ENCODE measurements at regions not wholly inside any gene's neighbourhood (a gene's known extent, or its start where the extent isn't known, plus 50 kb on each side); places are given as distances from the start of the nearest gene placed in this dataset.

GRCh38 chr5:109997161-109997560, 307.4 kb downstream of the MAN2A1 start:
- CTCF ChIA-PET: no interaction called here
- Histone ChIP-seq H3K4me1 (ENCODE audit: control insufficient read depth, extremely low read depth, insufficient read depth, low read length) (no peaks in the 10 kb centered on the region), H3K4me3 (replicated peaks in 1 of 3; ENCODE audit: insufficient read depth in 1 of 3, low read depth in 1 of 3, low read length in 3 of 3) (no peak overlapping the region), H3K79me2 (ENCODE audit: control insufficient read depth, insufficient read depth, low read length) (no peaks in the 10 kb centered on the region), H3K27me3 (ENCODE audit: control insufficient read depth in 2 of 2, insufficient read depth in 2 of 2, low read length in 2 of 2) (no peaks in the 10 kb centered on the region), H3K9ac (replicated peaks; ENCODE audit: extremely low read depth, insufficient read depth, low read length) (no peak overlapping the region), H3K27ac (ENCODE audit: insufficient read depth, low read depth, low read length) (no peak overlapping the region), H2AFZ (ENCODE audit: low read depth, low read length) (no peak overlapping the region), H3K36me3 (ENCODE audit: control insufficient read depth in 2 of 2, extremely low read depth in 1 of 2, insufficient read depth in 2 of 2, low read length in 2 of 2) (no peaks in the 10 kb centered on the region), H3K9me3 (replicated peaks; ENCODE audit: control insufficient read depth, insufficient read depth, low read length) (no peaks in the 10 kb centered on the region), H3K4me2 (ENCODE audit: insufficient read depth, low read length) (no peak overlapping the region), H4K20me1 (replicated peaks; ENCODE audit: control insufficient read depth, extremely low read depth, insufficient read depth, low read length) (no peaks in the 10 kb centered on the region), H3K9me1 (replicated peaks; ENCODE audit: control insufficient read depth, extremely low read depth, insufficient read depth, low read length) (no peaks in the 10 kb centered on the region)
- no TSS peak for BruUV-seq (replicated peaks)
- DNase-seq (ENCODE audit: low read depth, low spot score) (no peak), FAIRE-seq (no peak)
- POLR2A ChIA-PET: no interaction called here
- TF ChIP-seq GATA2 (IDR thresholded peaks at IDR 0.05; ENCODE audit: insufficient read depth, insufficient read length, low read depth, low read length) (no peak), POLR2AphosphoS5 (IDR thresholded peaks at IDR 0.05; ENCODE audit: insufficient read depth, low read depth, low read length) (no peak), MAX (IDR thresholded peaks at IDR 0.05; ENCODE audit: insufficient read depth, insufficient read length) (no peak), POLR2A (IDR thresholded peaks at IDR 0.05; ENCODE audit: low read depth, low read length) (no peak), JUN (IDR thresholded peaks at IDR 0.05; ENCODE audit: borderline replicate concordance, insufficient read depth, insufficient read length, low read depth) (no peak), FOS (IDR thresholded peaks at IDR 0.05; ENCODE audit: borderline replicate concordance, insufficient read depth, low read length) (no peak), EZH2 (IDR thresholded peaks at IDR 0.05; ENCODE audit: borderline replicate concordance, low read depth, low read length, severe bottlenecking) (no peak), MYC (IDR thresholded peaks at IDR 0.05; ENCODE audit: low read depth, low read length) (no peak)
- dilution Hi-C loops (cut with MboI; ENCODE audit: extremely low pct_ligation_motif_present, low sequenced_read_pairs): no loop called here
- intact Hi-C loops (cut with micrococcal nuclease): no loop called here

- no peak for FAIRE-seq
- Histone ChIP-seq H3K36me3 (ENCODE audit: control insufficient read depth in 2 of 2, extremely low read depth in 1 of 2, insufficient read depth in 2 of 2, low read length in 2 of 2) (no peaks in the 10 kb centered on the region), H3K27ac (ENCODE audit: insufficient read depth, low read depth, low read length) (no peak overlapping the region), H3K4me3 (replicated peaks in 1 of 3; ENCODE audit: insufficient read depth in 1 of 3, low read depth in 1 of 3, low read length in 3 of 3) (no peak overlapping the region), H3K27me3 (ENCODE audit: control insufficient read depth in 2 of 2, insufficient read depth in 2 of 2, low read length in 2 of 2) (no peaks in the 10 kb centered on the region), H3K4me1 (ENCODE audit: control insufficient read depth, extremely low read depth, insufficient read depth, low read length) (no peaks in the 10 kb centered on the region), H2AFZ (ENCODE audit: low read depth, low read length) (no peak overlapping the region), H3K9me1 (replicated peaks; ENCODE audit: control insufficient read depth, extremely low read depth, insufficient read depth, low read length) (no peaks in the 10 kb centered on the region), H4K20me1 (replicated peaks; ENCODE audit: control insufficient read depth, extremely low read depth, insufficient read depth, low read length) (no peaks in the 10 kb centered on the region), H3K79me2 (ENCODE audit: control insufficient read depth, insufficient read depth, low read length) (no peaks in the 10 kb centered on the region), H3K9ac (replicated peaks; ENCODE audit: extremely low read depth, insufficient read depth, low read length) (no peak overlapping the region), H3K4me2 (ENCODE audit: insufficient read depth, low read length) (no peak overlapping the region), H3K9me3 (replicated peaks; ENCODE audit: control insufficient read depth, insufficient read depth, low read length) (no peaks in the 10 kb centered on the region)
- CTCF ChIA-PET: no interaction called here
- no TSS peak for BruUV-seq (replicated peaks)
- intact Hi-C loops (cut with micrococcal nuclease): no loop called here
- DNase-seq (ENCODE audit: low read depth, low spot score): no peak
- POLR2A ChIA-PET: no interaction called here
- TF ChIP-seq POLR2AphosphoS5 (IDR thresholded peaks at IDR 0.05; ENCODE audit: insufficient read depth, low read depth, low read length): no peak
- TF ChIP-seq MYC (IDR thresholded peaks at IDR 0.05; ENCODE audit: low read depth, low read length): no peak
- no peak for TF ChIP-seq POLR2A (IDR thresholded peaks at IDR 0.05; ENCODE audit: low read depth, low read length)
- TF ChIP-seq EZH2 (IDR thresholded peaks at IDR 0.05; ENCODE audit: borderline replicate concordance, low read depth, low read length, severe bottlenecking): no peak
- no peak for TF ChIP-seq FOS (IDR thresholded peaks at IDR 0.05; ENCODE audit: borderline replicate concordance, insufficient read depth, low read length)
- dilution Hi-C loops (cut with MboI; ENCODE audit: extremely low pct_ligation_motif_present, low sequenced_read_pairs): no loop called here
Observed at GRCh38 chr5:109998208-109998607, 308.5 kb downstream of the MAN2A1 start.

All from endothelial cell of umbilical vein (primary cell).